ENCODE measurements at regions not wholly inside any gene's neighbourhood (a gene's known extent, or its start where the extent isn't known, plus 50 kb on each side); places are given as distances from the start of the nearest gene placed in this dataset.
"Not testable (repeated sequence)": the region's sequence is repeated elsewhere in the genome, so short reads cannot be mapped to it uniquely, and the experiment has no call there.

- no peaks in the 10 kb centered on the region for H3K27me3 ChIP-seq
- H3K4me3 ChIP-seq, result no peak overlapping the region
- intact Hi-C loops (cut with DNase I; ENCODE audit: low total_unique reads), result no loop called here
- no peaks in the 10 kb centered on the region for H3K36me3 ChIP-seq
- no peak for DNase-seq
- no peaks in the 10 kb centered on the region for H3K4me1 ChIP-seq
- no peak overlapping the region for H3K27ac ChIP-seq
- no peaks in the 10 kb centered on the region for H3K9me3 ChIP-seq
- TF ChIP-seq POLR2A (IDR thresholded peaks at IDR 0.05) (no peak), CTCF (IDR thresholded peaks at IDR 0.05) (no peak)
These were observed 275.3 kb upstream of the CADM2 start for GRCh38 chr3:84683493-84683892.

- Histone ChIP-seq H3K36me3 (no peaks in the 10 kb centered on the region), H3K9me3 (no peaks in the 10 kb centered on the region), H3K27ac (no peak overlapping the region), H3K27me3 (no peaks in the 10 kb centered on the region), H3K4me1 (no peaks in the 10 kb centered on the region), H3K4me3 (no peak overlapping the region)
- TF ChIP-seq POLR2A (IDR thresholded peaks at IDR 0.05) (no peak), CTCF (IDR thresholded peaks at IDR 0.05) (no peak)
- no peak for DNase-seq
- intact Hi-C loops (cut with DNase I; ENCODE audit: low total_unique reads), result no loop called here
These were observed 273.3 kb upstream of the CADM2 start for GRCh38 chr3:84685467-84685866.

- intact Hi-C loops (cut with DNase I; ENCODE audit: low total_unique reads), result no loop called here
- no peaks in the 10 kb centered on the region for H3K4me1 ChIP-seq
- DNase-seq, result no peak
- H3K4me3 ChIP-seq, result no peak overlapping the region
- H3K27me3 ChIP-seq, result no peaks in the 10 kb centered on the region
- no peak overlapping the region for H3K27ac ChIP-seq
- TF ChIP-seq POLR2A (IDR thresholded peaks at IDR 0.05) (no peak), CTCF (IDR thresholded peaks at IDR 0.05) (no peak)
- H3K9me3 ChIP-seq, result no peaks in the 10 kb centered on the region
- no peaks in the 10 kb centered on the region for H3K36me3 ChIP-seq
These were observed 266.5 kb upstream of the CADM2 start for GRCh38 chr3:84692261-84692660.

- intact Hi-C loops (cut with DNase I; ENCODE audit: low total_unique reads); H3K36me3 ChIP-seq; H3K27me3 ChIP-seq; DNase-seq; H3K4me1 ChIP-seq; H3K27ac ChIP-seq; H3K4me3 ChIP-seq; H3K9me3 ChIP-seq: not testable (repeated sequence)
These were observed 248.5 kb upstream of the CADM2 start for GRCh38 chr3:84710288-84710687.

- intact Hi-C loops (cut with DNase I; ENCODE audit: low total_unique reads), result no loop called here
- H3K27ac ChIP-seq, result no peak overlapping the region
- H3K36me3 ChIP-seq, result no peaks in the 10 kb centered on the region
- no peaks in the 10 kb centered on the region for H3K27me3 ChIP-seq
- no peaks in the 10 kb centered on the region for H3K9me3 ChIP-seq
- no peak overlapping the region for H3K4me3 ChIP-seq
- TF ChIP-seq CTCF (IDR thresholded peaks at IDR 0.05) (no peak), POLR2A (IDR thresholded peaks at IDR 0.05) (no peak)
- H3K4me1 ChIP-seq, result no peaks in the 10 kb centered on the region
- DNase-seq, result no peak
These were observed 240.9 kb upstream of the CADM2 start for GRCh38 chr3:84717894-84718293.

- Histone ChIP-seq H3K27ac (no peak overlapping the region), H3K9me3 (no peaks in the 10 kb centered on the region), H3K27me3 (no peaks in the 10 kb centered on the region), H3K36me3 (no peaks in the 10 kb centered on the region), H3K4me3 (no peak overlapping the region), H3K4me1 (no peaks in the 10 kb centered on the region)
- no peak for DNase-seq
- no peak for TF ChIP-seq CTCF (IDR thresholded peaks at IDR 0.05)
- TF ChIP-seq POLR2A (IDR thresholded peaks at IDR 0.05), result no peak
- intact Hi-C loops (cut with DNase I; ENCODE audit: low total_unique reads), result no loop called here
These were observed 233.9 kb upstream of the CADM2 start for GRCh38 chr3:84724877-84725276.

Data from uterus (tissue), 3 donors.